NCI-H526 treated with DMSO at 0.1 percent for 48 hours (cell line): ENCODE measurements at regions not wholly inside any gene's neighbourhood (a gene's known extent, or its start where the extent isn't known, plus 50 kb on each side); places are given as distances from the start of the nearest gene placed in this dataset.

ENCODE experiments used
- DNase-seq: peaks from one replicate; lab custom pipeline; 2025; lab: John Stamatoyannopoulos, UW

DNA sequence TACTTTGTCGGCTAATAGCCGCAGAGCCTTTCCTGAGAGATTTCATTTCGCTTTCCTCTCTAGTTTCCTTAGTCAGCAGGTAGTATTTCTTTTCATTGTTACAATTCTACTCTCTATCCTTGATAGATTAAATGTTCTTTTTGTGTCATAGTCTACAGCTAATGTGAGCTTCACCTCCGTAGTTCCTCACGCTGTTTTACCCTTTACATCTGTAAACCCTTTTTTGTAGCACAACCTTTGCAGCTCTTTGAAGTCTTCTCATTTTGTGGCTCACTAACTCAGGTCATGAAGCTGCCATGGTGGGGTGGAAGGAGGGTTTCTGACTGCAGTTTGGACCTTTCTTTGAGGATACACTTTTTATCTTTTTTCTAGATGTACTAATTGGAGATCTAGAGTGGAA, 1008.8 kb upstream of the PABPC4L start:
- no peak for DNase-seq

GRCh38 chr4:135207531-135207930, 1005.9 kb upstream of the PABPC4L start:
- no peak for DNase-seq

GRCh38 chr4:135204311-135204710, 1002.7 kb upstream of the PABPC4L start:
- DNase-seq: no peak

GRCh38 chr4:135201081-135201480, 999.5 kb upstream of the PABPC4L start:
- DNase-seq: no peak

- DNase-seq: no peak
Measured at GRCh38 chr4:135197641-135198040, 996.1 kb upstream of the PABPC4L start.

GRCh38 chr4:135194477-135194876, 992.9 kb upstream of the PABPC4L start:
- DNase-seq: no peak

DNA sequence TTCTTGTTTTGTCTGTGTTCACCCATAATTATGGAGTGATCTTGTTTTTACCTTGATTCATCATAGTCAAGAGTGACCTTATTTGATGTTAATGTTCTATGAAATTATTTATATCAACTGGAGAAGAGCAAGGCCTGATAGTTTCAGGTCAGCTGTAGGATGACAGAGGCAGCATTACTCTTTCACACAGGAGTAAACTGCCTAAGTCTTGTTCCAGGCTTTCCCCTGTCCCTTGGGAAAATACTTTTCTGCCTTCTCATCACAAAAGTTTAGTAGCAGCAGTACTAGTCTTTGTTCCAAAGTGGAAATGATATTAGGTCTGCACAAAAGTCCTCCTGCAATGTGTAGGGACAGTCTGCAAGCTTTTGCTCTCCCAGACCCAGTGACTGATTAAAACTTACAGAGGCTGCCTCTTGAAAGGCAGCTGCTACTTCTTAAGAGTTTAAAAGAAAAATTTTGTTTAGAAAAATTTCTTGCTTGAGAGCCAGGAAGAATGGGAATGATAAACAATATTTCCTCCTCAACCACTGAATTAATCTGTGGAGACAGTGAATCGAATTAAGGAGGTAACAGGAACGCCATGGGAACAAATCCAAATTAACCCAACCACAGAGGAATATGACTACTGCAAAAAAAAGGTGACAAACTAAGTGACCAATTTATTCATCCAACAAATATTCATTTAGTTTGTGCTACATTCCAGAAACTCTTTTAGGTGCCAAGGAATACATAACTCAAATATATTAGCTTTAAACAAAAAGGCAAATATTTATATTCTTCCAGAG, 991.4 kb upstream of the PABPC4L start:
- no peak for DNase-seq

GRCh38 chr4:135191596-135191995, 990.0 kb upstream of the PABPC4L start:
- DNase-seq: no peak

DNA sequence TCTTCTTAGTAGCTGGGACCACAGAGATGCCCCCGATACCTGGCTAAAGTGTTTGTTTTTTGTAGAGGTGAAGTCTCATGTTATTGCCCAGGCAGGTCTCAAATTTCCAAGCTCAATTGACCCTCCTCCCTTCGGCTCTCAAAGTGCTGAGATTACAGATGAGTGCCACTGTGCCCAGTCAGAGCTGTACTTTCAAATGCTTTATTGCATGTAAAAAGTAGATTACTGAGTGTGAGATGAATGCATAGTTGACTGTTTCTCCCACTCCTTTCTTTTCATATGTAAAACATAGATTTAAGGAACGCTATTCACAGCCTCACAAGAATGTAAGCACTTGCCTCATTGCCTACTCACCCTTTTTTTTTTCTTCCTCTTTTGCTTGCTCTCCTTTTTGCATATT, 984.4 kb upstream of the PABPC4L start:
- DNase-seq: no peak

DNA sequence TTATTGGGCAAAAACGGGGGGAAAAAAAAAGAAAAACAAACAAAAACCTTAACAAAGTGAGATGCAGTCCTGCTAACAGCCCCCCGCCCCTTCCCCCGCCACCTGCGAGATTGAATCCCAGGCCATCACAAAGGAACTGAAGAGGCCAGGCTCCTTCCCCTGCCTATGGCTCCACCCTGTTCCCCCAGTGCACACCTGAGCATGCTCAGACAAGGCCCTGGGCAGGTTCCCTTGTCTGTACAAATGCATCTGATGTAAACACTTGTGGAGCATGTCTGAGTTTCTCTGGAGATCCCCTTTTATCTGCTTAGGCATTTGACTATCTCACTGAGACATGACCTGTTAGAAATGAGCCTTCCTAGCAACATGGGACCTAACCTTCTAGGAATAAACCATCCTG, 983.7 kb upstream of the PABPC4L start:
- no peak for DNase-seq

- no peak for DNase-seq
Measured at GRCh38 chr4:135184715-135185114, 983.1 kb upstream of the PABPC4L start.

DNA sequence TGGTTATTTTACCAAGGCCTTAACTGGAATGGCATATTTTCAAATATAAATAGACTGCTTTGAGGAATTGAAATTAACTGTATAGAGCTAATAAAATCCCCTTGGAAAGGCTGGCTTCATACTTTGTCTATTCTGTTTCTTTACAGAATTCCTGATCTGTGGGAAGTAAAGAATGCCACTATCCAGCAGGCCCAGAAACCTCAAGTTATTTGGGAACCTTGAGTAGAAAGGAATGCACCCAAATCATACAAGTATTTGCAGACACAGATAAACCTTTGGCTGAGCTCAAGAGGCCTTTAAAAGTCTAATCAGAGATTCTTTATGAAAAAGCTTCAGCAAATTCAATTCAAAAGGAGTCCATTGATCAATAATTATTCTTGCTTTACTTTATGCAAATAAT, 975.7 kb upstream of the PABPC4L start:
- DNase-seq: no peak

DNA sequence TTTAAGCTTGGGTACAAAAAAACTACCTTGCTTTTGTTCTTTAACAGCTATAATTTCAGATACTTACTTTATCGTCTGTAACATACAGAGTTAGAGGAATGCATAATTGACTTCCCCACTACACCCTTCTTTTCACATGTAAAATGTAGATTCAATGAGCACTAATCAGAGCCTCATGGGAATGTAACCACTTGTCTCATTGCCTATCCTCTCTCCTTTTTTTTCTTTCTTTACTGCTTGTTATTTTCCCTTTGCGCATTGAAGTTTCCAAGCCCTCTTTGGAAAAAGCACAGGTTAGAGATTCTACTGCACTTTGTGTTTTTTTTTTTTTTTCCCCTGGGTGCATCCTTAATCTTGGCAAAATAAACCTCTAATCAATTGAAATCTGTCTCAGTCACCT, 965.1 kb upstream of the PABPC4L start:
- no peak for DNase-seq

- DNase-seq: peak; percentile 53
Measured at GRCh38 chr4:135164601-135165000, 963.0 kb upstream of the PABPC4L start.

DNA sequence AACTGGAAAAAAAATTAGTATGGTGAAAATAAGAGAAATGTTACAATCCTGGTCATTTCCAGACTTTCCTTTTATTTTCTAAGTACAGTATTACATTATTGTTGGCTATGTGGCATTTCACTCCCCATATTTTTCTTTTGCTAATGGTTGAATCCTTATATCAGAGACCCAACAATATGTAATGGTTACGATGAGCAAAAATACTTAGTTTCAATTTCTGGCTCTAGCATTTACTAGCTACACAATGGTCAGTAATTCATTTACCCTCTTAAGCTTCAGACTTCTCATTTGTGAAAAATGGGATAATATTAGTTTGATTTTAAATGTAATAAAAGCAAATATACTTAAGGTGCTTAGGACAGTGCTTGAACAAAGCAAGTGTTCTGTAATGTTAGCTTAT, 942.9 kb upstream of the PABPC4L start:
- no peak for DNase-seq

DNA sequence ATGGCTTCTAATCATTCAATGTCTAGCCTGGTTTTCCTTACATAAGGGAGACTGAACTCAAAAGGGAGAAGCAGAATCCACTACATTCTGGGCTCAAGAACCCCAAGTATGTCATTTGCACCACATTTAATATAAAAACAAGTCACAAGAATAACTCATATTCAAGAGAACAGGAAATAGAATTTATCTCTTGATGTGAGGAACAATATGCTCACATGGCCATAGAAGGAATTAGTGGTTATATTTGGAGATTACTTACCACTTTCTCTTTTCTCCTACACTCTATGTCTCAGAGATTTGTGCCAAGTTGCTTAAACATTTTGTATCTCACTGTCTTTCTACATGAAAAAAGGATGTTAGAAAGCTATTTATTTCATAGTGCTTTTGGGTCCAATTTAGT, 922.6 kb upstream of the PABPC4L start:
- no peak for DNase-seq

GRCh38 chr4:135123632-135124031, 922.0 kb upstream of the PABPC4L start:
- DNase-seq: no peak

DNA sequence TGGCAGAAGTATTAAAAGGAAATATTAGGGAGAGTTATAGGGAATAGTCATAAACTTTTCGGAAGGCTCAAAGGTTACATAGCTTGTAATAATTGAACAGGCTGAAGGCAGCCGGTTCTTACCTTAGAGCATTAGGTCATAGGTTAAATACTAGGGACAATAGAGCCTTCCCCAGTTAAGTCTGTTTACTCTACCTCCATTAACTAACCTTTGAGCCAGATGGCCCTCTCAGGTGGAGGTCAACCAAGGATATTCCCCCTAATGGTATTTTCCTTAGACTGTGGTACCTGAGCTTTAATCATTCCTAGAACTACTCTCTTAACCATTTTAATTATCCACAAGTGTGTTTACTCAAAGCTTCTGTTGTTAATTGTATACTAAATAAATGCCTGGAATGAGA, 920.9 kb upstream of the PABPC4L start:
- DNase-seq: no peak

GRCh38 chr4:135120195-135120594, 918.6 kb upstream of the PABPC4L start:
- no peak for DNase-seq

DNA sequence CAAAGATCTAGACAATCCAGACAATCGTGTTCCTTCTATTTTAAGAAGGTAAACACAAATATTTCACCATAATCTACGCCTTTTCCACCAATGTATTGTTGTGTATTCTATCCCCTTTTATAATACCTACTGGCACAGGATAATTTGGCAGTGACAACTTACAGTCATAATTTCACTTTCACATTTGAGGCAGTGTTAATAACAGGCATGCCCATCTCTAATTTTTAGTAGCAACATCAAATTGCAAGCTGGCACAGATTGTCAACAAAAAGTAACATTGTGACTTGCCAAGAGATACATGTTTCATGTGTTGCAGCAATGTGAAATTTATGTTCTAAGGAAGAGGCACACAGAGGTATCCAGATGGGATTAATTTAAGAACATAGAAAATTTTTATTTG, 912.5 kb upstream of the PABPC4L start:
- no peak for DNase-seq

- DNase-seq: no peak
Measured at GRCh38 chr4:135098061-135098460, 896.5 kb upstream of the PABPC4L start.

GRCh38 chr4:135073389-135073788, 871.8 kb upstream of the PABPC4L start:
- DNase-seq: no peak

DNA sequence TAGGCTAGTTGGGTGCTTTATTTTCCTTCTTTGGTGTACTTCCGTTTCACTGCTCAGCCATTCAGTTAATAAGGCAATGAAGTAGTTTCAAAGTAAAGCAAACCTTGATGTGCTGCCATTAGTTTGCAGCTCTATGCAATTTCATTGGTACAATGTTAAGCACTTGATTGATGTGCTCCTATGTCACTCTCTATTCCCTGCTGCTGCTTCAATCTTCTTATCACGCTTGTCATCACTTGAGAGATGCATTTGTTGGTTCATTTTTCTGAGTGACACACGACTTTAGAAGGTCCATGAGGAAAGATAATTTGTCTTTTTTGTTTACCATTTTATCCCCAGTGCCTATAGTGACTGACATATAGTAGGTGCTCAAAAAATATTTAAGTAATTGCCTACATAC, 871.0 kb upstream of the PABPC4L start:
- no peak for DNase-seq

DNA sequence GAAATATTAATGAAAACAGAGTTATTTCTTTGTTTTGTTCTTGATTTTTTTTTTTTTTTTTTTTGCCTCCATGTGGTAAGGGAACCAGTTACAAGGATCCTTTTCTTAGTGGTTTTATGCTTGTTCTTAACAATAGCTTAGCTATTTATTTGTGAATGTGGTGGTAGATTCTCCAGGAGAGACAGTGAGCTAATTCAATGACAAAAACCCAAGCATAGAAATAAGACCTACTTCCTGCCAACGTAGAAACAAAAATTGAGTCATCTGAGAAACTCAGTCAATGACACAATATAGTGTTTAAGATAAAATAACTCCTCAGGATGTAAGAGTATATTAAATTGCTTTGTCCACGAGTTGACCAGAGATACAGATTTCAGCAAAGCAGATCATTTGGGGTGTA, 863.8 kb upstream of the PABPC4L start:
- DNase-seq: no peak
